Endothelial cell (in vitro differentiated cells): ENCODE measurements at regions not wholly inside any gene's neighbourhood (a gene's known extent, or its start where the extent isn't known, plus 50 kb on each side); places are given as distances from the start of the nearest gene placed in this dataset.

ENCODE experiments used
- DNase-seq: peaks from one replicate; pipeline ENCODE4 v3.0.0; 2021; ENCODE audit warnings: low spot score
- H3K27ac Mint-ChIP-seq: one replicate; pipeline ENCODE4 v1.8.0; 2021; ENCODE audit warnings: mixed read lengths, inconsistent platforms; ENCODE audit not compliant: unreplicated experiment
- H3K27me3 Mint-ChIP-seq: one replicate; pipeline ENCODE4 v1.8.0; 2021; ENCODE audit warnings: mild to moderate bottlenecking, moderate library complexity, mixed read lengths, inconsistent platforms; ENCODE audit not compliant: unreplicated experiment
- H3K36me3 Mint-ChIP-seq: one replicate; pipeline ENCODE4 v1.8.0; 2021; ENCODE audit warnings: mild to moderate bottlenecking, low read depth, mixed read lengths, inconsistent platforms; ENCODE audit not compliant: unreplicated experiment
- H3K4me1 Mint-ChIP-seq: one replicate; pipeline ENCODE4 v1.8.0; 2021; ENCODE audit warnings: mild to moderate bottlenecking, mixed read lengths, inconsistent platforms; ENCODE audit not compliant: unreplicated experiment
- H3K4me3 Mint-ChIP-seq: one replicate; pipeline ENCODE4 v1.8.0; 2021; ENCODE audit warnings: mild to moderate bottlenecking, mixed read lengths, inconsistent platforms; ENCODE audit not compliant: unreplicated experiment
- H3K9me3 Mint-ChIP-seq: one replicate; pipeline ENCODE4 v1.8.0; 2021; ENCODE audit warnings: mixed read lengths, inconsistent platforms; ENCODE audit not compliant: unreplicated experiment
- TF ChIP-seq, protein P1 (sequence below): fragments of 200-600 bp; sonication (generic); IDR thresholded peaks from one replicate; pipeline ENCODE4 v1.5.0; 2021; ENCODE audit warnings: antibody characterized with exemption; ENCODE audit not compliant: unreplicated experiment

DNA sequence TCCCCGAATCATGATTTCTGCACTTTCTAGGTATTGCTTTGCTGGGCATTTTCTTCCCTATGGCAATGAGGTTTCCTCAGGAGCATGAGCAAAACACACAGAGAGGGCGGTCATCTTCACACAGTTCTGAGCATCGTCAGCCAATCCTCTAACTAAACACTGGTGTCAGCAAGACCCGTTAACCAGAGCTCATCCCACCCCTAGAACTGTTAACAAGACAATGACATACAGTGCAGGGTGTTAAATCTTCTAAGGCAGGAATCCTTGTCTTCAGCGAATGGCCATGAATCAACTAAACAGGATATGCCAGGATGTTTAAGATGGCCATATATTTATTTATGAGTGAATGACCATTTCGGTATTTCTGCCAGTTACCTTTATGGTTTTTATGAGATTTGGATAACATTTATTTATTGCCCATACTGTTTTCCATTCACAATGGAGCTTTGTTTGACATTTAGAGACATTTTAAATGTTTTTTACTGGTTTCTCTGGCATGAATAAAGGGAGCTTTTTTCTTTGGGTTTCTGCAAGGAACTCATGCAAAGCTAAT lies 411.5 kb upstream of the PROK2 start:
- Mint-ChIP-seq H3K4me1 (no peaks in the 10 kb centered on the region), H3K36me3 (no peaks in the 10 kb centered on the region), H3K27ac (no peak overlapping the region), H3K4me3 (no peak overlapping the region), H3K9me3 (no peaks in the 10 kb centered on the region), H3K27me3 (peaks cover 2% of the 10 kb centered on the region)
- TF ChIP-seq, protein P1, sequence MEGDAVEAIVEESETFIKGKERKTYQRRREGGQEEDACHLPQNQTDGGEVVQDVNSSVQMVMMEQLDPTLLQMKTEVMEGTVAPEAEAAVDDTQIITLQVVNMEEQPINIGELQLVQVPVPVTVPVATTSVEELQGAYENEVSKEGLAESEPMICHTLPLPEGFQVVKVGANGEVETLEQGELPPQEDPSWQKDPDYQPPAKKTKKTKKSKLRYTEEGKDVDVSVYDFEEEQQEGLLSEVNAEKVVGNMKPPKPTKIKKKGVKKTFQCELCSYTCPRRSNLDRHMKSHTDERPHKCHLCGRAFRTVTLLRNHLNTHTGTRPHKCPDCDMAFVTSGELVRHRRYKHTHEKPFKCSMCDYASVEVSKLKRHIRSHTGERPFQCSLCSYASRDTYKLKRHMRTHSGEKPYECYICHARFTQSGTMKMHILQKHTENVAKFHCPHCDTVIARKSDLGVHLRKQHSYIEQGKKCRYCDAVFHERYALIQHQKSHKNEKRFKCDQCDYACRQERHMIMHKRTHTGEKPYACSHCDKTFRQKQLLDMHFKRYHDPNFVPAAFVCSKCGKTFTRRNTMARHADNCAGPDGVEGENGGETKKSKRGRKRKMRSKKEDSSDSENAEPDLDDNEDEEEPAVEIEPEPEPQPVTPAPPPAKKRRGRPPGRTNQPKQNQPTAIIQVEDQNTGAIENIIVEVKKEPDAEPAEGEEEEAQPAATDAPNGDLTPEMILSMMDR = no peak
- no peak for DNase-seq

DNA sequence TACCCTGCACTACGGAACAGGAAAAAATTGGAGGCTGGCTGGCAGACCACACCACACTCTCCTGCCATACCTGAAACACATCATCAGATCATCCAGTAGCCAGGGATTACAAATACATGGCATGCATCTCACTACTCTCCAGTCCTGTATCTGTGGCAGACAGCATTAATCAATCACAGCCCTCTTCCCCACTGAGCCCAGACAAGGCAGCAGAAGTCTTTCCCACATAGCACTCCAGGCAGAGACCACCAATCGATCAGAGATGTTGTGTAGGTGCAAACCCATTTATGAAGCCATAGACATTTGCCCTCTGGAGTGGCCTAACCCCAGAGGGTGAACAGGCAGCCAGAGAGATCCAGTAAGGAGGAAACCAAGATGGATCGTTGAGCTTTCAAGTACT lies 410.9 kb upstream of the PROK2 start:
- H3K27me3 Mint-ChIP-seq = peaks cover 2% of the 10 kb centered on the region
- H3K27ac Mint-ChIP-seq = no peak overlapping the region
- H3K36me3 Mint-ChIP-seq = no peaks in the 10 kb centered on the region
- TF ChIP-seq, protein P1 = no peak
- DNase-seq = no peak
- H3K9me3 Mint-ChIP-seq = no peaks in the 10 kb centered on the region
- no peaks in the 10 kb centered on the region for H3K4me1 Mint-ChIP-seq
- H3K4me3 Mint-ChIP-seq = no peak overlapping the region

DNA sequence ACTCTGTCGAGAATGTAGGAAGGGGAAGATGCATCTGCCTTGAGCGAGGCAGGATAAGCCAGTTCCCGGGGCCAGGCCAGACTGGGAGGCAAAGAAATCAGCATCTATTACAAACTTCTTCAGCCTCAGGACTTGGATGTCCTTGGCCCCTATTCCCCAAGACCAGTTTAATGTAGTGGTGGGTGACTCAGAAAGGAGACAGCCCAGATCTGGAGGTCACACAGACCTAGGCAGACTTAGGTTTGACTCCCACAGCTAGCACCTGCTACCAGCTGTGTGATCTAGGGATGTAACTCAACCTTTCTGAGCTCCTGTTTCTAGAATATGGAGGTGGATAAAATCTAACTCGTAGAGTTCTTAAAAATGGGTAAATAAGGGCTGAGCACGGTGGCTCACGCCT lies 409.5 kb upstream of the PROK2 start:
- Mint-ChIP-seq H3K27me3 (peaks cover 2% of the 10 kb centered on the region), H3K4me1 (no peaks in the 10 kb centered on the region), H3K4me3 (no peak overlapping the region), H3K36me3 (no peaks in the 10 kb centered on the region), H3K27ac (no peak overlapping the region), H3K9me3 (no peaks in the 10 kb centered on the region)
- no peak for DNase-seq
- TF ChIP-seq, protein P1 = no peak

DNA sequence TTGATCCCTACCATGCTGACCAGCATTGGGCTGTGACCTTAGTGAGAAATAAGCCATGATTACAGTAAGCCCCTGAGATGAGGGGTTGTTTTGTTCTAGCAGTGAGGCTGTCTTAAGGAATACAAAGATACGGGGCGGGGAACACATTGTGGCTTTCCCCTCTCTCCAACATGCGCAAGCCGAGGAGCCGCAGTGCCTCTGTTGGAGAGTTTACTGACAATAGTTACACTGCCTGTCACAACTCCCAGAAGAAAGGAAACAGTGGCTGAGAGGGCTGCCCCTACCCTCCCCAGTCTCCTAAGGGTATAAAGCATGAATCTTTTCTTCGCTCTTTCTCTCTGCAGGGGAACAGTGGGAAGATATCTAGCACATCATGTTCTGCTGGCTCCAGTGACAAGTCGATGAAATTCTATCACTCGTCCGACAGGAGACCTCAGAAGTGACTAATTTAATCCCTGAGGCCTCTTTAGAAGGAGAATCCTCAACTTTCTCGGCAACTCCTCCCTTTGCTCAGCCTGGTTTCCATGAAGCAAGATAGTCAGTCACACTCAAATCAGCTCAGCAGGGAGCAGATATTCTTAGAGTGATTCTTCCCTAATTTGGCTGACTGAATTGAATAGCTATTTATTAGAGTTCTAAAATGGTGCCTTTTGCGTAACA lies 409.0 kb upstream of the PROK2 start:
- H3K27ac Mint-ChIP-seq = no peak overlapping the region

DNA sequence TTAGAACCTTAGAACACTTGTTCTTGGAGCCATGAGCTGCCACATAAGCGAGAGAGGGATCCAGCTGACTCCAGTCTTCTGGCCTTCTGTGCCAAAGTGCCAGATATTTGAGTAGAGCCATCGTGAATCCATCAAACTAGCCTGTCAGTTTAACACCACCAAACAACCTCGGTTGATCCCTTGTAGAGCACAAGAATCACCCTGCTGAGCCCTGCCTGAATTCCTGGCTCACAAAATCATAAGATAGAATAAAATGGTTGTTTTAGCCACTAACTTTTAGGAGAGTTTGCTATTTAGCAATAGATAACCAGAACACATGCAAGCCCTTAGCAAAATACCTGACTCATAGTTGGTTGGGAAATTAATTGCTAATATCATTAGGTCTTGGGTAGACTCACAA lies 407.6 kb upstream of the PROK2 start:
- Mint-ChIP-seq H3K9me3 (no peaks in the 10 kb centered on the region), H3K27ac (no peak overlapping the region), H3K4me3 (no peak overlapping the region), H3K4me1 (no peaks in the 10 kb centered on the region), H3K36me3 (no peaks in the 10 kb centered on the region), H3K27me3 (peaks cover 2% of the 10 kb centered on the region)
- TF ChIP-seq, protein P1 = no peak
- no peak for DNase-seq

More for the DNA sequence above, 409.0 kb upstream of the PROK2 start:
- no peak for DNase-seq
- Mint-ChIP-seq H3K36me3 (no peaks in the 10 kb centered on the region), H3K9me3 (no peaks in the 10 kb centered on the region), H3K27me3 (peaks cover 2% of the 10 kb centered on the region), H3K4me1 (no peaks in the 10 kb centered on the region), H3K4me3 (no peak overlapping the region)
- TF ChIP-seq, protein P1 = no peak
